Gastrocnemius medialis (tissue), 4 donors: ENCODE measurements at regions not wholly inside any gene's neighbourhood (a gene's known extent, or its start where the extent isn't known, plus 50 kb on each side); places are given as distances from the start of the nearest gene placed in this dataset.

Experiments used
- ATAC-seq, 2 donors: fragments of 150-250 bp; one replicate each; pipeline ENCODE4 v1.9.1; 2016
- DNase-seq, 2 donors: peaks; one replicate each; pipeline ENCODE4 v3.0.0-alpha.2; 2019
- H3K27ac ChIP-seq, 4 donors: fragments of 200-600 bp; sonication (generic); 1 replicate in 1 of 4; 2 replicates in 3 of 4; pipeline ENCODE4 v1.5.1; 2016 to 2018; ENCODE audit warnings: mild to moderate bottlenecking in 2 of 4, moderate library complexity in 1 of 4
- H3K27me3 ChIP-seq, 3 donors: fragments of 200-600 bp; sonication (generic) in 2 of 3; 1 replicate in 1 of 3; 2 replicates in 2 of 3; pipeline versions ENCODE4 v1.5.1 to v1.6.0; 2016 to 2019; ENCODE audit warnings: mild to moderate bottlenecking in 1 of 3, moderate library complexity in 1 of 3
- H3K36me3 ChIP-seq, 2 donors: fragments of 200-600 bp; sonication (generic) in 1 of 2; one replicate each; pipeline ENCODE4 v1.5.1; 2017 to 2018
- H3K4me1 ChIP-seq, 2 donors: fragments of 200-600 bp; sonication (generic) in 1 of 2; one replicate each; pipeline ENCODE4 v1.5.1; 2016 to 2017; ENCODE audit warnings: mild to moderate bottlenecking in 2 of 2
- H3K4me3 ChIP-seq, 4 donors: fragments of 200-600 bp; sonication (generic) in 3 of 4; 1 replicate in 1 of 4; 2 replicates in 3 of 4; pipeline ENCODE4 v1.5.1; 2016 to 2019; ENCODE audit warnings: mild to moderate bottlenecking in 2 of 4
- H3K9me3 ChIP-seq, 3 donors: fragments of 200-600 bp; sonication (generic) in 2 of 3; 1 replicate in 1 of 3; 2 replicates in 2 of 3; pipeline ENCODE4 v1.5.1; 2016 to 2019
- CTCF ChIP-seq, 5 experiments: fragments of 450-650 bp in 3 of 5; fragments of 200-600 bp in 2 of 5; sonication (generic) in 2 of 5; IDR thresholded peaks in 4 of 5; conservative IDR thresholded peaks in 1 of 5; 1 replicate in 4 of 5; 2 replicates in 1 of 5; pipeline ENCODE4 v1.5.1; 2016 to 2019; ENCODE audit warnings: antibody characterized with exemption in 5 of 5, mild to moderate bottlenecking in 3 of 5, moderate library complexity in 3 of 5
- POLR2A ChIP-seq, 2 donors: fragments of 450-650 bp; IDR thresholded peaks; one replicate each; pipeline ENCODE4 v1.6.1; 2017; ENCODE audit warnings: antibody characterized with exemption in 2 of 2, mild to moderate bottlenecking in 2 of 2, moderate library complexity in 2 of 2
- in situ Hi-C, 4 donors: fragments of 200-750 bp; cut with MboI; loops; one replicate each; pipeline versions ENCODE4 v1.15.0 to v1.8.0; 2017; ENCODE audit warnings: low sequenced_read_pairs in 4 of 4
- intact Hi-C: fragments of 100-400 bp; cut with DNase I; formaldehyde crosslinking; loops from one replicate; pipeline ENCODE4 v1.15.1; 2023; ENCODE audit warnings: low total_unique reads

DNA sequence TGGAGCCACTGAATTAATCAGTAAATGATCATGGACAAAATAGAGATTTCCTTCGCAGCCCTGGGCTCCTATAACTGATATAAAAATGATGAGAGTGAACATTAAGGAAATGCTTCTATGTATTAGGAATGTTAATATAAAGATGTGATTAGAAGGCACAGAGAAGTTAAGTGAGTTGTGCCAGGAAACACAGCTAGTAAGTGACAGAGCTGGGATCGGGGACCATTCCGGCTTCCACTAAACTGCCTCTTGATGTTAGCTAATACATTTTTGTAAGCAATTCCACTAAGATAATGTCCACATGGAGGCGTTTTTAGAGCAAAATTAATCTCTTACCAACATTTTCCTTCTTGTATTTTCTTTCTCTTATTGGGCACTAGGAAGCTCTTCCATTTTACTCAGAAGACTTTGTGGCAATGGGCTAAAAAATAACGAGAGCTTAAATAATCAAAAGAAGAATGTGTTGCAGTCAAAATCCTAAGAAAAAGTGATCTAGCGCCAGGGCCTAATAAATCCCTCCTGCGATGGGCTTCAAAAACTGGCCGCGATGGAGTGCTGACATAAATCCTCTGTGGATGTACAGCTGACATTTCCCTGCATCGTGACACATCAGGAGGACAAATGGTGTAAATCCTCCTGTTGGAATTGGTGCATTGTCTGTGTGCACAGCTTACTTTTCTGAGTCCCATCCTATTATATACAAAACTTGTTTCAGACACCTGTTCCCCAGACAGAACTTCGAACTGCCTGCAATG is 326.1 kb upstream of the MAF start:
- Histone ChIP-seq H3K27ac (no peak overlapping the region), H3K27me3 (no peaks in the 10 kb centered on the region), H3K9me3 (no peaks in the 10 kb centered on the region), H3K4me1 (no peaks in the 10 kb centered on the region), H3K4me3 (no peak overlapping the region), H3K36me3 (no peaks in the 10 kb centered on the region)
- no peak for TF ChIP-seq CTCF (IDR thresholded peaks at IDR 0.05 in 4 of 5, conservative IDR thresholded peaks at IDR 0.05 in 1 of 5)
- no peak for TF ChIP-seq POLR2A (IDR thresholded peaks at IDR 0.05)
- in situ Hi-C loops, result no loop called here
- ATAC-seq, result no peak
- intact Hi-C loops, result no loop called here
- DNase-seq, result no peak

DNA sequence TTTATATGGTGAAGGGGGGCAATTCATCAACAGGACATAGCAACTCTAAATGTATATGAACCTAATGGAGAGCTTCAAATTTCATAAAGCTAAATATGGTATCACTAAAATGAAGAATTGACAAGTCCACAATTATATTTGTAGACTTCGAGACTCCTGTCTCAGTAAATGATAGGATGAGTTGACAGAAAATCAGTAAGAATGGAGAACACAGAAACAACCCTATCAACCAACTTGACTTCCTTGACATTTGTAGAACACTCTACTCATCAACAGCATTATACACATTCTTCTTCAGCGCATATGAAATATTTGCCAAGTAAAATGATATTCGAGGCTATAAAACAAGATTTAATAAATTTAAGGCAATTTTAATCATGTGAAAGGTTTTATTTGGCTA is 322.9 kb upstream of the MAF start:
- intact Hi-C loops (no loop called here), in situ Hi-C loops (no loop called here)
- no peaks in the 10 kb centered on the region for H3K9me3 ChIP-seq
- no peaks in the 10 kb centered on the region for H3K36me3 ChIP-seq
- DNase-seq (no peak), ATAC-seq (no peak)
- H3K4me3 ChIP-seq, result no peak overlapping the region
- no peak overlapping the region for H3K27ac ChIP-seq
- no peaks in the 10 kb centered on the region for H3K4me1 ChIP-seq
- no peaks in the 10 kb centered on the region for H3K27me3 ChIP-seq
- TF ChIP-seq POLR2A (IDR thresholded peaks at IDR 0.05) (no peak), CTCF (IDR thresholded peaks at IDR 0.05 in 4 of 5, conservative IDR thresholded peaks at IDR 0.05 in 1 of 5) (no peak)

DNA sequence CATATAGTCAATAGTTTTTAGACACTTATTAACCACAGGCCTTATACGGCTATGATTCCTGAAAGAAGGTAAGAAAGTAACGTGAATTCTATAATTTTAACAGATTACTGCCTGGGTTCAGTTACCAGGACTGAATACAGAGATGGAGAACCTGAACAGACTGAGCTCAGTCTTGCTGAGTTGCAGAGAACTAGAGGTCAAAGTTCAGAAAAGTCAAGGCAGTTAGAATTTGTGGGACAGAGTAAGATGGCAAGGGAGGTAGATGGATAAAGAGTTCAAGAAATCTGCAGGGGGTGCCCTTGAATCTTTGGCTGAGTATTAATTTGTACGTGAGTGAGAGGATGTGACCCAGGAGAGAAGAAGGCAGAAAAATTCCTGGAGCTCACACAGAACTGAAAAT is 320.1 kb upstream of the MAF start:
- TF ChIP-seq POLR2A (IDR thresholded peaks at IDR 0.05), result no peak
- TF ChIP-seq CTCF (IDR thresholded peaks at IDR 0.05 in 4 of 5, conservative IDR thresholded peaks at IDR 0.05 in 1 of 5), result no peak
- in situ Hi-C loops (no loop called here), intact Hi-C loops (no loop called here)
- Histone ChIP-seq H3K9me3 (no peaks in the 10 kb centered on the region), H3K4me1 (no peaks in the 10 kb centered on the region), H3K27me3 (no peaks in the 10 kb centered on the region), H3K27ac (no peak overlapping the region), H3K4me3 (no peak overlapping the region), H3K36me3 (no peaks in the 10 kb centered on the region)
- no peak for ATAC-seq
- no peak for DNase-seq

DNA sequence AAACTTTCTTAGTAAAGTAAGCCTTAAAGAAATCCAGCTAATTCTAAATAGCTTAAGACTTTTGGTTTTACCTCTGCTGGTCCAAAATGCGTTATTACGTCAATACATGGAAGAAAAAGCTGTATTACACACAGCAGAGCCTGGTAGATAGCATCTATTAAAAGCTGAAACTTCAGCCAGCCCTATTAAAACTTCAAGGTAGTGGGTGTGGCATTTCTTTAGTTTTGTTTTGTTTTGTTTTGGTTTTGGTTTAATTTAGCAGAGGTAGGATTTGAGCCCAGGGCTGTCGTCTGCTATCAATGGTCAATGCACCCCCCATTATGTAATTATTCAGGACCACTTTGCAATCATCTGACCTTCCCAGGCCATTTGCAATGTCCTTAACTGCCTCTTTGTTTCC is 318.4 kb upstream of the MAF start:
- H3K9me3 ChIP-seq, result no peaks in the 10 kb centered on the region
- H3K36me3 ChIP-seq, result no peaks in the 10 kb centered on the region
- in situ Hi-C loops, result no loop called here
- TF ChIP-seq POLR2A (IDR thresholded peaks at IDR 0.05) (no peak), CTCF (IDR thresholded peaks at IDR 0.05 in 4 of 5, conservative IDR thresholded peaks at IDR 0.05 in 1 of 5) (no peak)
- no peak overlapping the region for H3K4me3 ChIP-seq
- intact Hi-C loops, result no loop called here
- no peaks in the 10 kb centered on the region for H3K4me1 ChIP-seq
- H3K27ac ChIP-seq, result no peak overlapping the region
- DNase-seq (no peak), ATAC-seq (no peak)
- no peaks in the 10 kb centered on the region for H3K27me3 ChIP-seq

DNA sequence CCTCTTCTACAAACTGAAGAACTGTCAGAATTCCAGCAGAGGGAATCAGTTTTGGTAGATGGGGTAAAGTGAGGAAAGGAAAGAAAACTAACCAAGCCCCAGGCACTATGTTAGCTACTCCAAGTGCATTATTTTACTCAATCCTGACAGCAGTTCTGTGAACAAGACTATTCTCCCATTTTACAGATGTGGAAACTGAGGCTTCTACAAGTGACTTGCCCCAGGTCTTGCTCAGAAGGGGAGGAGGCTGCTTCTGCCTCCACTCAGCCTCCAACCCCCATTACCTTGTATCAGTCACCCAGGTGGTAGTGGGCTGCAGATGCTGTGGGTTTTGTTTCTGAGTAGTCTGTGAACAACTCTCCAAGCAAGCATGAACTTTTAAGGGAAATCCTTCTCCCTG is 315.2 kb upstream of the MAF start:
- Histone ChIP-seq H3K27ac (no peak overlapping the region), H3K4me1 (no peaks in the 10 kb centered on the region), H3K4me3 (no peak overlapping the region), H3K36me3 (no peaks in the 10 kb centered on the region), H3K27me3 (no peaks in the 10 kb centered on the region), H3K9me3 (no peaks in the 10 kb centered on the region)
- DNase-seq, result no peak
- TF ChIP-seq POLR2A (IDR thresholded peaks at IDR 0.05) (no peak), CTCF (IDR thresholded peaks at IDR 0.05 in 4 of 5, conservative IDR thresholded peaks at IDR 0.05 in 1 of 5) (no peak)
- in situ Hi-C loops (no loop called here), intact Hi-C loops (no loop called here)
- ATAC-seq, result no peak
